ENCODE measurements at regions not wholly inside any gene's neighbourhood (a gene's known extent, or its start where the extent isn't known, plus 50 kb on each side); places are given as distances from the start of the nearest gene placed in this dataset.

DNA sequence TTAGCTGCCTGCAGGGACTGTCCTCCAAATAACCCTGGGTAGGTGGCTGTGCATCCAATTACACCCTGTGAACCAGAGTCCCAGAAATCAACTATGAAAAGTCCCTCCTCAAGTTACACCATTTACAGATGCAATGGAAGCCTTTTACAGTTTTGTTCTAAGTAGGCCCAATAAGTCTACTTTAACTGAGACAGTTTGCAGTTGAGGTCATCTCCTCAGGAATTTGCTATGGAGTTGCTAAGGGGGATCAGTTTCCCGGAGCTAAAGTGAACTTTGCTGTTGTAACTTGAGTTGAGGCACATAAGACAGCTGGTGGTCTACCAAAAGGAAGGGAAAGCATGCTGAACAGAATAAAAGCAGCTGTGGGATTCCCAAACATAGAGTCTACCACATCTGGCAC lies 121.6 kb upstream of the STK26 start:
- no peaks in the 10 kb centered on the region for H3K36me3 ChIP-seq
- H3K9me3 ChIP-seq = no peaks in the 10 kb centered on the region
- TF ChIP-seq, protein P1, sequence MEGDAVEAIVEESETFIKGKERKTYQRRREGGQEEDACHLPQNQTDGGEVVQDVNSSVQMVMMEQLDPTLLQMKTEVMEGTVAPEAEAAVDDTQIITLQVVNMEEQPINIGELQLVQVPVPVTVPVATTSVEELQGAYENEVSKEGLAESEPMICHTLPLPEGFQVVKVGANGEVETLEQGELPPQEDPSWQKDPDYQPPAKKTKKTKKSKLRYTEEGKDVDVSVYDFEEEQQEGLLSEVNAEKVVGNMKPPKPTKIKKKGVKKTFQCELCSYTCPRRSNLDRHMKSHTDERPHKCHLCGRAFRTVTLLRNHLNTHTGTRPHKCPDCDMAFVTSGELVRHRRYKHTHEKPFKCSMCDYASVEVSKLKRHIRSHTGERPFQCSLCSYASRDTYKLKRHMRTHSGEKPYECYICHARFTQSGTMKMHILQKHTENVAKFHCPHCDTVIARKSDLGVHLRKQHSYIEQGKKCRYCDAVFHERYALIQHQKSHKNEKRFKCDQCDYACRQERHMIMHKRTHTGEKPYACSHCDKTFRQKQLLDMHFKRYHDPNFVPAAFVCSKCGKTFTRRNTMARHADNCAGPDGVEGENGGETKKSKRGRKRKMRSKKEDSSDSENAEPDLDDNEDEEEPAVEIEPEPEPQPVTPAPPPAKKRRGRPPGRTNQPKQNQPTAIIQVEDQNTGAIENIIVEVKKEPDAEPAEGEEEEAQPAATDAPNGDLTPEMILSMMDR (IDR thresholded peaks at IDR 0.05; ENCODE audit: low read depth, low read length) = no peak
- H3K4me3 ChIP-seq (ENCODE audit: low read depth, low read length) = no peak overlapping the region
- H3K27me3 ChIP-seq = no peaks in the 10 kb centered on the region
- no peak for DNase-seq
- H3K4me1 ChIP-seq = no peaks in the 10 kb centered on the region

DNA sequence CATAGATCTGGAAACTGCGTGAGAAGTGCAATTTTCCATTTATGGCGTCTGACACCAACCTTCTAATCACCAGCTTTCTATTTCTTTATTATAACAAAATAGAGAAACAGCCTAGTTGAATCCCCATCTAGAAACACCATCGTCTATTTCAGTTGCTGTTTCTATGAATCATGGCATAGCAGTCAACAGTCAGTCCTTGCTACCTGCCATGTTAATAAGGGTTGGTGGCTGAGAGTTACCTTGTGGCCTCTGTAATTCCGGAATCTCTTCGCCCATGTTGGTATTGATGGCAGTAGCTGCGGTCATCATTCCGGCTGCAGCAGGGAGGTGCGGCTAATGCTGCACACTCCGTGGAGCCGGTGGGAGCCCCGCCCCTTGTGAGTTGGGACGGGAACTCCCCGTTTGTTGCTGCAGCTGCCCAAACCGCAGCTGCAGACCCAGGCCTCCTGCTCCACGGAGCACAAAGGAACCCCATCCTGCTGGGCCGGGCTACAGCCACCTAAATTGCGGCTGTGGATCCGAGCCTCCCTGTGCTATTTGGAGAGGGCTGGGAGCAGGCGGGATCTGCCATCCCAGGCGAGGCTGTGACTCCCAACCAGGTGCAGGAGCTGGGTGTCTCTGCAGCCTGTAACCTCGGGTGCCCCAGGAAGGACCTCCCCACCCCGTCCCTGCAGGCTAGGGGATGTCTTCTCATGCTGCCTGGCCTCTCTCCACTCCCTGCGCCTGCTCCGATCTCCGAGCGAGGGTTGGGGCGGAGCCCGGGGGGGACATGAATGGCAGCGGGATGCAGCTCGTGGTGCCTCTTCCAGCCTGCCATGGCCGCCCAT lies 115.4 kb upstream of the STK26 start:
- Histone ChIP-seq H3K9me3 (no peaks in the 10 kb centered on the region), H3K27me3 (no peaks in the 10 kb centered on the region), H3K36me3 (no peaks in the 10 kb centered on the region), H3K4me3 (ENCODE audit: low read depth, low read length) (no peak overlapping the region), H3K4me1 (no peaks in the 10 kb centered on the region)
- TF ChIP-seq, protein P1 (IDR thresholded peaks at IDR 0.05; ENCODE audit: low read depth, low read length) = no peak
- no peak for DNase-seq

DNA sequence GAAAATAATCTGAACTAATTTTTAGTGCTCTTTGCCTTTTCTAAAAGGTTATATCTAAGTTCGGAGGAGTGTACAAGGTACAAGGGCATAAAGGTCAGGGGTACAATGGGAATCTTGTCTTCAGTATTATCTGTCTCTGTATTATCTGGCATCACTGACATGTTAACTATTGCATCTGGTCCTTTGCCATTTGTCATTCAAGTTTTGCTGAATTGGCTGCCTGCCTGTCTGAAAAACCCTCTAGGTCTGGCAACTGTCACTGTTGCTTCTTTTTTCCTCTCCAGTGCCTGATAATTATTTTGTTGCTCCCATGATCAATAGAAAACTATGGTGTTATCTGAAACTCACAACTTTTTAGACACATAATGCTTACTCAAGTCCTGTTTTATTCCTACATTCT lies 112.5 kb upstream of the STK26 start:
- H3K27me3 ChIP-seq = no peaks in the 10 kb centered on the region
- H3K4me1 ChIP-seq = no peaks in the 10 kb centered on the region
- no peaks in the 10 kb centered on the region for H3K36me3 ChIP-seq
- TF ChIP-seq, protein P1 (IDR thresholded peaks at IDR 0.05; ENCODE audit: low read depth, low read length) = no peak
- H3K9me3 ChIP-seq = no peaks in the 10 kb centered on the region
- no peak overlapping the region for H3K4me3 ChIP-seq (ENCODE audit: low read depth, low read length)
- no peak for DNase-seq

DNA sequence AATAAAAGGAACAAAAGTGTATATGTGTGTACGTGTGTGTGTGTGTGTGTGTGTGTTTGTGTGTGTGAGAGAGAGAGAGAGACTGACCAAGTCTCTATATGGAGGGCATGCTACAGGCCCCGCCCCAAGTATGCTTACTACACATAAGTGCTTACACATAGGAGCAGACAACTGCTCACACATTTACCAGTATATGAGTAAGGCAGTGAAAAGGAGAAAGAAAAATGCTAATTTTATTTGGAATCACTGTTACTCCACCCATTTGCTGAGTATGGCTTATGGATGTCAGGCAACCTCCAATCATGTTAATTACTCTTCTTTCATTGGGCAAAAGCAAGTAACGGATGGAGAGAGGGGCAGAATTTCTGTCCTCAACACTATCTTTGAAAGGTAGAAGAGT lies 107.6 kb upstream of the STK26 start:
- no peak overlapping the region for H3K4me3 ChIP-seq (ENCODE audit: low read depth, low read length)
- no peaks in the 10 kb centered on the region for H3K36me3 ChIP-seq
- H3K9me3 ChIP-seq = no peaks in the 10 kb centered on the region
- H3K27me3 ChIP-seq = no peaks in the 10 kb centered on the region
- no peak for DNase-seq
- no peaks in the 10 kb centered on the region for H3K4me1 ChIP-seq
- TF ChIP-seq, protein P1 (IDR thresholded peaks at IDR 0.05; ENCODE audit: low read depth, low read length) = no peak

DNA sequence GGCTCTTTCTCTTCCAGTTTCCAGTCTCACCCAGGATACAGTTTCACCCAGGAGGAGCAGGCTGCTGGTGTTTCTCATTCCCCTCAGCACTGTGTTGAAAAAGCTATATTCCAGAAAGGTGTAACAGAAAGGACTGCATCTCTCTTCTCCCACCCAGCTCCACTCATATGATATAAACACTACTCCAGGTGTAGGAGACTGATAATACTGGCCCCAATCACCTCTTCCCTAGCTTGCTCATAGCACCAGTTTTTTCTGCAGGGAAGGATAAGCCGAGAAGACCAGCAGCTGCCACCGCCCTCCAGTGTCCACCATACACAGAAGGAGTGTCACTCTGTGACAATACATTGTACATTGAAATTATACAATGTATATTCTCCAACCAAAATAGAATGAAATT lies 105.5 kb upstream of the STK26 start:
- TF ChIP-seq, protein P1 (IDR thresholded peaks at IDR 0.05; ENCODE audit: low read depth, low read length) = no peak
- no peaks in the 10 kb centered on the region for H3K4me1 ChIP-seq
- H3K27me3 ChIP-seq = no peaks in the 10 kb centered on the region
- no peaks in the 10 kb centered on the region for H3K36me3 ChIP-seq
- no peak for DNase-seq
- no peak overlapping the region for H3K4me3 ChIP-seq (ENCODE audit: low read depth, low read length)
- H3K9me3 ChIP-seq = no peaks in the 10 kb centered on the region

DNA sequence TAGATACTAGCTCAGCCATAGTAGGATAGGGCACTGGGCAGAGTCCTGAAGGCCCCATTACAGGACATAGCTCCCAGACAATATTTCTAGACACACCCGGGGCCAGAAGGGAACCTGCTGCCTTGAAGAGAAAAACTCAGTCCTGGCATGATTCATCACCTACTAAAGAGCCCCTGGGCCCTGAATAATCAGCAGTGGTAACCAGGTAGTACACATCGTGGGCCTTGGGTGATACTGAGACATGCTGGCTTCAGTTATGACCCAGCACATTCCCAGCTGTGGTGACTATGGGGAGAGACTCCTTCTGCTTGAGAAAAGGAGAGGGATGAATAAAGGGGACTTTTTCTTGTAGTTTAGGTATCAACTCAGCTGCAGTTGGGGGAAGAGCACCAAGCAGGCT lies 104.3 kb upstream of the STK26 start:
- Histone ChIP-seq H3K4me1 (no peaks in the 10 kb centered on the region), H3K36me3 (no peaks in the 10 kb centered on the region)
- no peak for DNase-seq

More for the DNA sequence above, 104.3 kb upstream of the STK26 start:
- TF ChIP-seq, protein P1 (IDR thresholded peaks at IDR 0.05; ENCODE audit: low read depth, low read length) = no peak
- Histone ChIP-seq H3K9me3 (no peaks in the 10 kb centered on the region), H3K4me3 (ENCODE audit: low read depth, low read length) (no peak overlapping the region), H3K27me3 (no peaks in the 10 kb centered on the region)
